ENCODE measurements at regions not wholly inside any gene's neighbourhood (a gene's known extent, or its start where the extent isn't known, plus 50 kb on each side); places are given as distances from the start of the nearest gene placed in this dataset.

DNA sequence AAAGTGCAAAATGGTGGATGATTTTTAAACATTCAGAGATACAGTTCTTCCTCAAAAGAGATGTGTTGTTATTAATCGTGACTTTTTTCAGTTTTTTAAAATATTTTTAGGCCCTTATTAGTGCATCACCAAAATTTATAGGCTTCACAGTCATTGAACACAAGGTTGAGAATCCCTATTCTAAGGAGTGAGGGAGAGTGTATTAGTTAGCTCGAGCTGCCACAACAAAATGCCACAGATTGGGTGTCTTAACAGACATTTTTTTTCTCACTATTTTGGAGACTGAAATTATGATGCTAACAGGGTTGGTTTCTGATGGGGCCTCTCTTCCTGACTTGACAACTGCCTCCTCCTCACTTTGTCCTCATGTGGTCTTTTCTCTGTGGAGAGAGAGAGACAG, 145.9 kb upstream of the TPRG1 start:
- no peaks in the 10 kb centered on the region for H3K79me2 ChIP-seq (ENCODE audit: control insufficient read depth, insufficient read depth, low read length)
- H2AK5ac ChIP-seq (ENCODE audit: low read length): no peak overlapping the region
- H3K27ac ChIP-seq (ENCODE audit: low read depth, low read length): no peak overlapping the region
- H3K56ac ChIP-seq (ENCODE audit: low read length): no peak overlapping the region
- no CpG with 5 or more reads among the region's 2 CpGs for WGBS (ENCODE audit: extremely low coverage, insufficient coverage, low lambda C conversion rate)
- H3K18ac ChIP-seq (ENCODE audit: low read length): no peak overlapping the region
- no peak overlapping the region for H3K4me2 ChIP-seq (ENCODE audit: low read length)
- no peak overlapping the region for H4K5ac ChIP-seq (ENCODE audit: low read length)
- H3K4me3 ChIP-seq (ENCODE audit: low read length): no peak overlapping the region
- no peak overlapping the region for H4K8ac ChIP-seq (ENCODE audit: low read depth, low read length)
- no peaks in the 10 kb centered on the region for H3K79me1 ChIP-seq (ENCODE audit: low read length)
- no peak overlapping the region for H3K23ac ChIP-seq (ENCODE audit: low read length)
- H3K9ac ChIP-seq (ENCODE audit: low read length): no peak overlapping the region
- no peaks in the 10 kb centered on the region for H3K27me3 ChIP-seq (ENCODE audit: insufficient read depth, low read length, poor library complexity)
- DNase-seq: no peak
- no peak overlapping the region for H3K4ac ChIP-seq (ENCODE audit: low read depth, low read length)
- H3K36me3 ChIP-seq (ENCODE audit: control insufficient read depth, insufficient read depth, low read length): no peaks in the 10 kb centered on the region
- H2BK15ac ChIP-seq (replicated peaks; ENCODE audit: low read depth): no peak overlapping the region
- no peaks in the 10 kb centered on the region for H3K4me1 ChIP-seq (ENCODE audit: control insufficient read depth, low read depth, low read length)
- H2BK120ac ChIP-seq (ENCODE audit: low read depth, low read length): no peak overlapping the region
- H2BK5ac ChIP-seq (ENCODE audit: low read length): no peak overlapping the region

DNA sequence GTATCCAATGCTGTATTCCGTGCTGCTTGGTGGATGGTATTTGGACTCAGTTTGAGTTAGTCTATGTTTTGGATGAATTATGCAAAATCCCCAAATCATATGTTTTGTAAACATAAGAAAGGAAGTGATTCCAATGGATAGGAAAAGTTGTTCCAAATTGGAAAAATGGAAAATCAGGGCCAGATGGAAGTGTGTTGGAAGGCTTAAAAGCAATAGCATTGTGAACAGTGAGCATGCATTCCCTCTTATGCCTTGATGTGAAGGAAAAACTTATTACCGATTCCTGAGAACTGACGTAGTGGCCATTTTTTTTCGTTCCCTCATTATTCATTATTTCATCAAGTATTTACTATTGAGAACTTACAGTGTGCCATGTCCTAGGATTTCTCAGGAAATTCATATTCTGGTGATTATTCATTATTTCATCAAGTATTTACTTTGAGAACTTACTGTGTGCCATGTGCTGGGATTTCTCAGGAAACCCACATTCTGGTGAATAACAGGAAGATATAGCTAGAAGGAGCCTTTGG, 144.1 kb upstream of the TPRG1 start:
- Histone ChIP-seq H3K56ac (ENCODE audit: low read length) (no peak overlapping the region), H3K79me2 (ENCODE audit: control insufficient read depth, insufficient read depth, low read length) (no peaks in the 10 kb centered on the region), H3K4me1 (ENCODE audit: control insufficient read depth, low read depth, low read length) (no peaks in the 10 kb centered on the region), H3K4me3 (ENCODE audit: low read length) (no peak overlapping the region), H3K4ac (ENCODE audit: low read depth, low read length) (no peak overlapping the region), H2BK120ac (ENCODE audit: low read depth, low read length) (no peak overlapping the region), H2BK15ac (replicated peaks; ENCODE audit: low read depth) (no peak overlapping the region), H3K18ac (ENCODE audit: low read length) (no peak overlapping the region), H3K9ac (ENCODE audit: low read length) (no peak overlapping the region), H2BK5ac (ENCODE audit: low read length) (no peak overlapping the region), H4K8ac (ENCODE audit: low read depth, low read length) (no peak overlapping the region), H3K36me3 (ENCODE audit: control insufficient read depth, insufficient read depth, low read length) (no peaks in the 10 kb centered on the region), H3K27me3 (ENCODE audit: insufficient read depth, low read length, poor library complexity) (no peaks in the 10 kb centered on the region), H3K79me1 (ENCODE audit: low read length) (no peaks in the 10 kb centered on the region), H4K5ac (ENCODE audit: low read length) (no peak overlapping the region), H3K4me2 (ENCODE audit: low read length) (no peak overlapping the region), H3K23ac (ENCODE audit: low read length) (no peak overlapping the region), H3K27ac (ENCODE audit: low read depth, low read length) (no peak overlapping the region), H2AK5ac (ENCODE audit: low read length) (no peak overlapping the region)
- no CpG with 5 or more reads among the region's 4 CpGs for WGBS (ENCODE audit: extremely low coverage, insufficient coverage, low lambda C conversion rate)
- no peak for DNase-seq

DNA sequence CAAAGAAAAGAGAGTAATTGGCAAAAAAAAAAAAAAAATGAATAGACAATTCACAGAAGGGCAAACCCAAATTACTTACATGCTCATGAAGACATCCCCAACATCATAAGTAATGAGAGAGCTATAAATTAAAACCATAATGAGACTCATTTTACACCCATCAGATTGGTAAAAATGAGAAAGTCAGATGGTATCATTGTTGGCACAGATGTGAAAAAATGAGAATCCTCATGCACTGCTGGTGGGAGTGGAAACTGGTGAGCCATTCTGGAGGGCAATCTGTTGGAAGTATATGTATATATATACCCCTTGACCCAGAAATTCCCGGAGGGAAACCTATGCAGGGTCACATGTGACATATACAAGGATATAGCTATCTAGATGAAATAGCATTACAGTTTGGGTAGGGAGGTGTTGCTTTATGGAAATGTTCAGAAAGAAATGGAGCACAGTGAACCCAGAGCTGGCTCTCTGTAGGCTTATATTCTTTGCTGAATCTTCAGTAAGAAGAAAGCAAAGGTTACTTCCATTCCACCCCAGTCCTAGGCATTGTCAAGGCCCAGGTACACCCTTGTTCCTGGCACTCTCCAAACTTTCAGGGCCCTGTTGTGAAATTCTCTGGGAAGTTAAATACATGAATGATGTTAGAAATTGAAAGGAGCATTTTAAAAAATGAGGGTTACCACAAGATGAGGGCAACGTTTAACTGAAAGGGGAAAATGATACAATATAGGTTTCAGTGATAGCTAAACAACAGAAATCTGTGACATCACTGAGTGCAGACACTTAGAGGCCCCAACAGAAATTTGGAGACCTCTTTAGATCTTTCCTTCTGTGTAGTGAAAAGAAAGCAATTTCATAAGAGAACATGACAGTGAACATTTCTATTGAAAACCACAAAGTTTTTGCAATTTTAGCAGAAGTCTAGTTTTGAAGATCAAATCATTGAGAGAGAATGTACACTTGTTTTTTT, 132.7 kb upstream of the TPRG1 start:
- Histone ChIP-seq H3K27ac (ENCODE audit: low read depth, low read length) (no peak overlapping the region), H2BK5ac (ENCODE audit: low read length) (no peak overlapping the region), H4K5ac (ENCODE audit: low read length) (no peak overlapping the region), H4K8ac (ENCODE audit: low read depth, low read length) (no peak overlapping the region), H3K79me2 (ENCODE audit: control insufficient read depth, insufficient read depth, low read length) (no peaks in the 10 kb centered on the region), H3K27me3 (ENCODE audit: insufficient read depth, low read length, poor library complexity) (no peaks in the 10 kb centered on the region), H3K4me2 (ENCODE audit: low read length) (no peak overlapping the region), H3K4me3 (ENCODE audit: low read length) (no peak overlapping the region), H2AK5ac (ENCODE audit: low read length) (no peak overlapping the region), H3K4ac (ENCODE audit: low read depth, low read length) (no peak overlapping the region), H3K36me3 (ENCODE audit: control insufficient read depth, insufficient read depth, low read length) (no peaks in the 10 kb centered on the region), H3K4me1 (ENCODE audit: control insufficient read depth, low read depth, low read length) (no peaks in the 10 kb centered on the region), H3K79me1 (ENCODE audit: low read length) (no peaks in the 10 kb centered on the region), H3K18ac (ENCODE audit: low read length) (no peak overlapping the region), H2BK120ac (ENCODE audit: low read depth, low read length) (no peak overlapping the region), H3K56ac (ENCODE audit: low read length) (no peak overlapping the region), H3K9ac (ENCODE audit: low read length) (no peak overlapping the region), H2BK15ac (replicated peaks; ENCODE audit: low read depth) (no peak overlapping the region), H3K23ac (ENCODE audit: low read length) (no peak overlapping the region)
- no peak for DNase-seq
- WGBS (ENCODE audit: extremely low coverage, insufficient coverage, low lambda C conversion rate): no CpG with 5 or more reads among the region's 2 CpGs

DNA sequence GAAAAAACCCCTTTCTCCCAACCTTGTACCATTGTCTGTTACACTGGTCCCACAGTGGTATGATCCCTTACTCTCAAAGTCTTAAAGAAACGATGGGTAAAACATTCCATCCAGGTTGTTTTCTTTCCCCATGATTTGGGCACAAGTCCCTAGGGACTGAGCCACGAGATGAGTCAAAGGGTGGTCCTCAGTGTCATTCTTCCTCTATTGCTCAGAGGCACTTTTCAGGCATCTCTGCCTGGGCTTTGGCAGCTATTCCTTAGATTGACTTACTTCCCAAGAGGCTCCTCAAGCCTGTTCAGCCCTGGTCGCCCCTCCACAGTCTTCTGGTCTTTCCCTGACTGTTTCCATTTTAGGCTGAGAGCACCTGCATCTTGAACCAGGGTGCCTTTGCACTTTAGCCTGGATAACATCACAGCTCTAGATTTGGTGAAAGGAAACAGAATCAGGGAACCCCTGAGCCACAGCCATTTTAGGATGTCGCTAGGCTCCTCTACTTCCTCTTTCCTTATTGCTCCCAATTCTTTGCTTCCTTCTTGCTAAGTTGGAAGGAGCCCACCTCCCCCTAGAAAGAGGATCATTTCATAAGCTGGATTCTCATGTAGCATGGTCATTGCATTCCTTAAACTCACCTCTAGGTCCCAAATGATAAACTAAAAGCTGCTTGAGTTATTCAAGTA, 131.0 kb upstream of the TPRG1 start:
- Histone ChIP-seq H3K79me1 (ENCODE audit: low read length) (no peaks in the 10 kb centered on the region), H3K79me2 (ENCODE audit: control insufficient read depth, insufficient read depth, low read length) (no peaks in the 10 kb centered on the region), H3K18ac (ENCODE audit: low read length) (no peak overlapping the region), H3K56ac (ENCODE audit: low read length) (no peak overlapping the region), H4K8ac (ENCODE audit: low read depth, low read length) (no peak overlapping the region), H3K23ac (ENCODE audit: low read length) (no peak overlapping the region), H2AK5ac (ENCODE audit: low read length) (no peak overlapping the region), H3K27me3 (ENCODE audit: insufficient read depth, low read length, poor library complexity) (no peaks in the 10 kb centered on the region), H3K9ac (ENCODE audit: low read length) (no peak overlapping the region), H2BK15ac (replicated peaks; ENCODE audit: low read depth) (no peak overlapping the region), H2BK5ac (ENCODE audit: low read length) (no peak overlapping the region), H3K36me3 (ENCODE audit: control insufficient read depth, insufficient read depth, low read length) (no peaks in the 10 kb centered on the region), H3K4me1 (ENCODE audit: control insufficient read depth, low read depth, low read length) (no peaks in the 10 kb centered on the region), H4K5ac (ENCODE audit: low read length) (no peak overlapping the region), H3K4me2 (ENCODE audit: low read length) (no peak overlapping the region), H3K27ac (ENCODE audit: low read depth, low read length) (no peak overlapping the region), H2BK120ac (ENCODE audit: low read depth, low read length) (no peak overlapping the region), H3K4ac (ENCODE audit: low read depth, low read length) (no peak overlapping the region), H3K4me3 (ENCODE audit: low read length) (no peak overlapping the region)
- no CpG with 5 or more reads among the region's 4 CpGs for WGBS (ENCODE audit: extremely low coverage, insufficient coverage, low lambda C conversion rate)
- DNase-seq: no peak

DNA sequence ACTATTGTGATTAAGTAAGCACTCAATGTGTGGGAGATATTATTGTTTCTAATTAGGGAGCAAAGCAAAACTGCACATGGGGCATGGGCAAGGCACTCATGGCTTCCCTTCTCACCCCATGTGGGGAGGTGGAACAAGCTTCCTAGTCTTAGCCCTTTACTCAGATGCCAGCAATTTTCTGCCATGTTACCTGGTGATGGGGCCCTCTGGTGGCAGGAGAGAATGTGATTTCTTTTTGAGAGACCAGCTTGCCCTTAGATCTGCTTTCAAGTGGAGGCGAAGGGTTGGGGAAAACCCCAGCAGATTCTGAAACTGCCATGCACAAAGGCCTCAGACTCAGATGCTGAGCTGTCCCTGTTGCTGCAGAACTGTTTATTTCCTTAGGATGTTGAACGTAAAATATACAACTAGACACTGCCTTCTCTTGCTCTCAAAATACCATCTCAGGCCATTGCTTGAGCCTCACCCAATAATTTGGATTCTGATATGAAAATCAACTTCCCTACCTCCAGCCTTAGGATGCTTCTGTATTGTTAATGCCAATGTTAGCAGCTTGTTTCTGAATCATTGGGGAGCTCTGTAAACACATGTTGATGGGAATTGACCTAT, 130.2 kb upstream of the TPRG1 start:
- DNase-seq: peak; percentile 87
- WGBS (ENCODE audit: extremely low coverage, insufficient coverage, low lambda C conversion rate): no CpG with 5 or more reads among the region's 2 CpGs
- H2BK15ac ChIP-seq (replicated peaks; ENCODE audit: low read depth): no peak overlapping the region

More for the DNA sequence above, 130.2 kb upstream of the TPRG1 start:
- Histone ChIP-seq H2BK5ac (ENCODE audit: low read length) (no peak overlapping the region), H3K56ac (ENCODE audit: low read length) (no peak overlapping the region), H3K27ac (ENCODE audit: low read depth, low read length) (no peak overlapping the region), H3K79me1 (ENCODE audit: low read length) (no peaks in the 10 kb centered on the region), H3K23ac (ENCODE audit: low read length) (no peak overlapping the region), H3K4me3 (ENCODE audit: low read length) (no peak overlapping the region), H2AK5ac (ENCODE audit: low read length) (no peak overlapping the region), H2BK120ac (ENCODE audit: low read depth, low read length) (no peak overlapping the region), H3K4me1 (ENCODE audit: control insufficient read depth, low read depth, low read length) (no peaks in the 10 kb centered on the region), H3K9ac (ENCODE audit: low read length) (no peak overlapping the region), H3K4me2 (ENCODE audit: low read length) (no peak overlapping the region), H3K4ac (ENCODE audit: low read depth, low read length) (no peak overlapping the region), H3K36me3 (ENCODE audit: control insufficient read depth, insufficient read depth, low read length) (no peaks in the 10 kb centered on the region), H4K5ac (ENCODE audit: low read length) (no peak overlapping the region), H3K79me2 (ENCODE audit: control insufficient read depth, insufficient read depth, low read length) (no peaks in the 10 kb centered on the region), H3K27me3 (ENCODE audit: insufficient read depth, low read length, poor library complexity) (no peaks in the 10 kb centered on the region), H3K18ac (ENCODE audit: low read length) (no peak overlapping the region), H4K8ac (ENCODE audit: low read depth, low read length) (no peak overlapping the region)
